ENCODE measurements at regions not wholly inside any gene's neighbourhood (a gene's known extent, or its start where the extent isn't known, plus 50 kb on each side); places are given as distances from the start of the nearest gene placed in this dataset.

- TF ChIP-seq CTCF (IDR thresholded peaks at IDR 0.05) (no peak), POLR2AphosphoS5 (IDR thresholded peaks at IDR 0.05; ENCODE audit: low read depth, low read length) (no peak), TCF7L2 (IDR thresholded peaks at IDR 0.05; ENCODE audit: low read depth, low read length) (no peak), REST (IDR thresholded peaks at IDR 0.05; ENCODE audit: insufficient read depth in 1 of 2, low read depth in 2 of 2, low read length in 1 of 2) (no peak), SIN3A (IDR thresholded peaks at IDR 0.05; ENCODE audit: borderline replicate concordance, insufficient read depth, low read depth, low read length) (no peak)
Measured at GRCh38 chr4:188707036-188707435, 567.8 kb downstream of the TRIML1 start.
